Lung (tissue), 11 donors: ENCODE measurements at regions not wholly inside any gene's neighbourhood (a gene's known extent, or its start where the extent isn't known, plus 50 kb on each side); places are given as distances from the start of the nearest gene placed in this dataset.
A peak's percentile ranks its signal among the peaks of the same experiment; 100 is the strongest.

Experiments used
- ATAC-seq: fragments of 200-7000 bp; cut with Tn5 transposase; one replicate; pipeline ENCODE4 v1.9.1; 2020; ENCODE audit warnings: moderate number of reproducible peaks; ENCODE audit not compliant: insufficient read depth, low FRiP score
- DNase-seq, 3 donors: peaks; one replicate each; pipeline ENCODE4 v3.0.0-alpha.2; 2013 to 2017
- H3K27ac ChIP-seq, 2 donors: one replicate each; pipeline ENCODE4 v1.5.1; 2013; ENCODE audit warnings: mild to moderate bottlenecking in 2 of 2, moderate library complexity in 2 of 2, control low read depth in 1 of 2, inconsistent platforms in 1 of 2, low read depth in 1 of 2, low read length in 1 of 2
- H3K27me3 ChIP-seq, 3 donors: one replicate each; pipeline ENCODE4 v1.5.1; 2013; ENCODE audit warnings: low read length in 2 of 3; ENCODE audit not compliant: control insufficient read depth in 3 of 3, insufficient read depth in 3 of 3
- H3K36me3 ChIP-seq, 4 donors: one replicate each; pipeline ENCODE4 v1.5.1; 2013; ENCODE audit warnings: low read length in 4 of 4, mild to moderate bottlenecking in 1 of 4, moderate library complexity in 1 of 4; ENCODE audit not compliant: control insufficient read depth in 4 of 4, insufficient read depth in 4 of 4
- H3K4me1 ChIP-seq, 5 donors: one replicate each; pipeline ENCODE4 v1.5.1; 2013; ENCODE audit warnings: low read length in 5 of 5, mild to moderate bottlenecking in 2 of 5, moderate library complexity in 1 of 5; ENCODE audit not compliant: control insufficient read depth in 5 of 5, insufficient read depth in 5 of 5
- H3K4me3 ChIP-seq: one replicate; pipeline ENCODE4 v1.5.1; 2013; ENCODE audit warnings: mild to moderate bottlenecking, control low read depth, moderate library complexity
- H3K9ac ChIP-seq, 2 donors: one replicate each; pipeline ENCODE4 v1.5.1; 2013; ENCODE audit warnings: low read length in 2 of 2, control low read depth in 1 of 2; ENCODE audit not compliant: insufficient read depth in 1 of 2
- H3K9me3 ChIP-seq, 4 donors: one replicate each; pipeline ENCODE4 v1.5.1; 2013; ENCODE audit warnings: low read length in 3 of 4, mild to moderate bottlenecking in 1 of 4, moderate library complexity in 1 of 4; ENCODE audit not compliant: control insufficient read depth in 4 of 4, insufficient read depth in 3 of 4
- CTCF ChIP-seq: IDR thresholded peaks from 2 replicates; pipeline ENCODE4 v1.5.1; 2012; ENCODE audit warnings: mild to moderate bottlenecking; ENCODE audit errors: control extremely low read depth, extremely low read depth
- WGBS, 2 donors: extraction: QIAGEN DNeasy Blood & Tissue Kit; methylation state at CpG; one replicate each; pipeline ENCODE4 v1.1.7; 2013; 5-methylcytosine and 5-hydroxymethylcytosine counted together
- donor health status: control.
- donor health status: control.
- donor health status: Bipolar disorder and iron deficiency.
- donor health status: healthy.
- donor health status: DM: yes; HTN: yes; CAD: no.

- no peak for TF ChIP-seq CTCF
- Histone ChIP-seq H3K9ac (no peak overlapping the region), H3K4me3 (no peak overlapping the region), H3K9me3 (peaks cover 0 to 1% (median 0%) of the 10 kb centered on the region in 4 donors), H3K4me1 (no peaks in the 10 kb centered on the region), H3K27me3 (no peaks in the 10 kb centered on the region), H3K36me3 (no peaks in the 10 kb centered on the region), H3K27ac (no peak overlapping the region)
- ATAC-seq, result no peak
- no peak for DNase-seq
These were observed 149.8 kb downstream of the CYP26B1 start for GRCh38 chr2:71997843-71998242.

- Histone ChIP-seq H3K9me3 (peaks cover 0 to 1% (median 0%) of the 10 kb centered on the region in 4 donors), H3K36me3 (no peaks in the 10 kb centered on the region), H3K4me3 (no peak overlapping the region), H3K27me3 (no peaks in the 10 kb centered on the region), H3K27ac (no peak overlapping the region), H3K4me1 (no peaks in the 10 kb centered on the region), H3K9ac (no peak overlapping the region)
- TF ChIP-seq CTCF, result no peak
- ATAC-seq (no peak), DNase-seq (peak in 2 of 3 donors; percentile 12 to 14)
- WGBS, 2 donors, result 75 to 81% methylated on average over 3 of the region's 3 CpGs
These were observed 152.5 kb downstream of the CYP26B1 start for GRCh38 chr2:71995067-71995665.

GRCh38 chr2:71992036-71992435 lies 155.6 kb downstream of the CYP26B1 start:
- no peak for DNase-seq
- H3K4me3 ChIP-seq, result no peak overlapping the region
- no peak overlapping the region for H3K27ac ChIP-seq
- no peaks in the 10 kb centered on the region for H3K27me3 ChIP-seq
- TF ChIP-seq CTCF, result no peak
- no peak for ATAC-seq
- no peaks in the 10 kb centered on the region for H3K9me3 ChIP-seq
- no peaks in the 10 kb centered on the region for H3K4me1 ChIP-seq
- H3K9ac ChIP-seq, result no peak overlapping the region
- WGBS, 2 donors, result 68 to 76% methylated on average over 2 of the region's 2 CpGs
- no peaks in the 10 kb centered on the region for H3K36me3 ChIP-seq

GRCh38 chr2:71991397-71991796 lies 156.3 kb downstream of the CYP26B1 start:
- Histone ChIP-seq H3K4me3 (no peak overlapping the region), H3K36me3 (no peaks in the 10 kb centered on the region), H3K4me1 (no peaks in the 10 kb centered on the region), H3K9me3 (no peaks in the 10 kb centered on the region), H3K27me3 (no peaks in the 10 kb centered on the region), H3K9ac (no peak overlapping the region), H3K27ac (no peak overlapping the region)
- ATAC-seq (no peak), DNase-seq (no peak)
- WGBS, 2 donors, result 89 to 91% methylated on average over 4 of the region's 4 CpGs
- no peak for TF ChIP-seq CTCF
